GM12878 (cell line): ENCODE measurements at regions not wholly inside any gene's neighbourhood (a gene's known extent, or its start where the extent isn't known, plus 50 kb on each side); places are given as distances from the start of the nearest gene placed in this dataset.

ENCODE experiments used
- ATAC-seq: fragments of 200-7000 bp; cut with Tn5 transposase; 3 replicates; pipeline ENCODE4 v1.9.1; 2020; ENCODE audit warnings: mild to moderate bottlenecking, moderate library complexity
- BruUV-seq: library from RNA; stranded (reverse); fragments of 400-500 nt; replicated peaks from 2 replicates; lab custom pipeline; 2021; lab: Mats Ljungman, UMichigan
- CTCF ChIA-PET: fragments of 300-600 bp; sonication (Branson Sonifier 250); formaldehyde crosslinking; extraction: SDS; loops from one replicate; lab custom pipeline; 2021; ENCODE audit warnings: inconsistent platforms; lab: Yijun Ruan, JAX
- POLR2A ChIA-PET: fragments of 350-600 bp; formaldehyde crosslinking; extraction: SDS; loops from one replicate; lab custom pipeline; 2021; ENCODE audit warnings: inconsistent platforms; lab: Charles Lee
- RAD21 ChIA-PET: fragments of 300-600 bp; sonication (Branson Sonifier 250); formaldehyde crosslinking; loops from one replicate; lab custom pipeline; 2023; ENCODE audit warnings: antibody characterized with exemption; ENCODE audit not compliant: unreplicated experiment; lab: Charles Lee
- SMC1A ChIA-PET: fragments of 300-600 bp; sonication (Branson Sonifier 250); formaldehyde crosslinking; loops from one replicate; lab custom pipeline; 2023; ENCODE audit not compliant: unreplicated experiment, uncharacterized antibody; lab: Charles Lee
- DNase-seq: peaks from one replicate; pipeline ENCODE4 v3.0.0-alpha.2; 2011; ENCODE audit warnings: low read depth, low spot score
- FAIRE-seq: peaks from 3 replicates; lab custom pipeline; 2011; peaks lifted over from hg19 to GRCh38; lab: Jason Lieb, UNC
- H2AFZ ChIP-seq: 2 replicates; pipeline ENCODE4 v1.6.0; 2011; ENCODE audit warnings: low read depth, low read length, control low read depth; ENCODE audit not compliant: control insufficient read depth
- H3K27ac ChIP-seq: 2 replicates; pipeline ENCODE4 v1.5.1; 2011; ENCODE audit warnings: control low read depth; ENCODE audit not compliant: control insufficient read depth, insufficient read depth
- H3K27me3 ChIP-seq, 2 experiments: replicated peaks in 1 of 2; 2 replicates each; pipeline versions ENCODE4 v1.6.0 to v1.6.1; 2011; ENCODE audit warnings: low read length in 1 of 2; ENCODE audit not compliant: control insufficient read depth in 2 of 2, insufficient read depth in 2 of 2
- H3K36me3 ChIP-seq, 2 experiments: 2 replicates each; pipeline ENCODE4 v1.5.1; 2011; ENCODE audit warnings: low read length in 1 of 2; ENCODE audit not compliant: control insufficient read depth in 2 of 2, insufficient read depth in 2 of 2
- H3K4me1 ChIP-seq: 2 replicates; pipeline ENCODE4 v1.6.1; 2011; ENCODE audit warnings: mild to moderate bottlenecking, low read length, moderate library complexity, mixed read lengths; ENCODE audit not compliant: control insufficient read depth, insufficient read depth
- H3K4me2 ChIP-seq: 2 replicates; pipeline ENCODE4 v1.6.0; 2011; ENCODE audit warnings: control low read depth; ENCODE audit not compliant: control insufficient read depth, insufficient read depth
- H3K4me3 ChIP-seq: fragments of 200-600 bp; sonication (generic); 2 replicates; pipeline ENCODE4 v1.5.1; 2016
- H3K79me2 ChIP-seq: 2 replicates; pipeline ENCODE4 v1.6.0; 2011; ENCODE audit warnings: low read length; ENCODE audit not compliant: control insufficient read depth, insufficient read depth
- H3K9ac ChIP-seq: 2 replicates; pipeline ENCODE4 v1.8.0; 2011; ENCODE audit warnings: low read length, control low read depth, mixed read lengths; ENCODE audit not compliant: control insufficient read depth, insufficient read depth
- H3K9me3 ChIP-seq: replicated peaks from 3 replicates; pipeline ENCODE4 v1.5.1; 2011; ENCODE audit warnings: mild to moderate bottlenecking, low read length; ENCODE audit not compliant: control insufficient read depth, insufficient read depth
- H4K20me1 ChIP-seq: 2 replicates; pipeline ENCODE4 v1.6.0; 2011; ENCODE audit not compliant: control insufficient read depth, insufficient read depth
- BMI1 ChIP-seq: fragments of 450-650 bp; IDR thresholded peaks from 2 replicates; pipeline ENCODE4 v1.6.1; 2016; ENCODE audit warnings: mild to moderate bottlenecking, moderate library complexity, borderline replicate concordance
- FOXM1 ChIP-seq: IDR thresholded peaks from 2 replicates; pipeline ENCODE4 v1.6.1; 2012; ENCODE audit warnings: low read depth, mild to moderate bottlenecking, inconsistent platforms, low read length, moderate library complexity
- HDGF ChIP-seq: fragments of 450-650 bp; IDR thresholded peaks from 2 replicates; pipeline ENCODE4 v1.6.1; 2016; ENCODE audit warnings: antibody characterized with exemption
- JUND ChIP-seq: IDR thresholded peaks from 2 replicates; pipeline ENCODE4 v1.6.1; 2012; ENCODE audit warnings: low read depth, mild to moderate bottlenecking, low read length, improper control_type of control experiment, moderate library complexity
- KDM1A ChIP-seq: fragments of 200-600 bp; sonication (generic); IDR thresholded peaks from 2 replicates; pipeline ENCODE4 v1.6.1; 2016; ENCODE audit warnings: borderline replicate concordance
- LARP7 ChIP-seq: fragments of 450-650 bp; IDR thresholded peaks from 2 replicates; pipeline ENCODE4 v1.6.1; 2017; ENCODE audit warnings: mild to moderate bottlenecking
- MYC ChIP-seq: IDR thresholded peaks from 2 replicates; pipeline ENCODE4 v1.6.1; 2011; ENCODE audit warnings: mild to moderate bottlenecking, low read length, moderate library complexity, inconsistent platforms; ENCODE audit not compliant: insufficient read depth, insufficient replicate concordance, insufficient read length, severe bottlenecking
- NBN ChIP-seq: fragments of 450-650 bp; IDR thresholded peaks from 2 replicates; pipeline ENCODE4 v1.6.1; 2016
- NKRF ChIP-seq: fragments of 450-650 bp; conservative IDR thresholded peaks from 2 replicates; pipeline ENCODE4 v1.6.1; 2017; ENCODE audit warnings: mild to moderate bottlenecking, moderate library complexity
- PBX3 ChIP-seq: IDR thresholded peaks from 2 replicates; pipeline ENCODE4 v1.6.1; 2011; ENCODE audit warnings: mild to moderate bottlenecking, low read depth, low read length, moderate library complexity; ENCODE audit not compliant: insufficient replicate concordance
- PML ChIP-seq: IDR thresholded peaks from 2 replicates; pipeline ENCODE4 v1.6.1; 2012; ENCODE audit warnings: low read length, inconsistent platforms
- POU2F2 ChIP-seq: IDR thresholded peaks from 3 replicates; pipeline ENCODE4 v1.6.1; 2011; ENCODE audit warnings: low read depth, mild to moderate bottlenecking, low read length, borderline replicate concordance
- RBBP5 ChIP-seq: fragments of 200-600 bp; sonication (generic); conservative IDR thresholded peaks from 2 replicates; pipeline ENCODE4 v1.6.1; 2016
- TARDBP ChIP-seq: IDR thresholded peaks from 2 replicates; pipeline ENCODE4 v1.6.1; 2016; ENCODE audit warnings: borderline replicate concordance
- WRNIP1 ChIP-seq: IDR thresholded peaks from 2 replicates; pipeline ENCODE4 v1.6.1; 2011; ENCODE audit warnings: low read depth, low read length, improper control_type of control experiment, borderline replicate concordance
- YBX1 ChIP-seq: fragments of 450-650 bp; IDR thresholded peaks from 2 replicates; pipeline ENCODE4 v1.6.1; 2016; ENCODE audit warnings: antibody characterized with exemption
- ZNF24 ChIP-seq: fragments of 450-650 bp; IDR thresholded peaks from 2 replicates; pipeline ENCODE4 v1.6.1; 2017; ENCODE audit warnings: antibody characterized with exemption, mild to moderate bottlenecking
- WGBS: methylation state at CpG from one replicate; pipeline ENCODE4 v1.1.6; 2016; ENCODE audit warnings: low lambda C conversion rate; ENCODE audit not compliant: insufficient replicate concordance, insufficient coverage; ENCODE audit errors: missing lambda C conversion rate; 5-methylcytosine and 5-hydroxymethylcytosine counted together
- in situ Hi-C: fragments of 300-500 bp; cut with MboI; formaldehyde crosslinking; loops from 9 replicates; pipeline ENCODE4 v1.14.3; 2018; ENCODE audit warnings: mixed read lengths
- intact Hi-C: fragments of 100-400 bp; cut with micrococcal nuclease; formaldehyde crosslinking; loops from one replicate; pipeline ENCODE4 v1.14.2; 2022; ENCODE audit not compliant: unreplicated experiment
- TF ChIP-seq, protein P1 (sequence below): IDR thresholded peaks from 2 replicates; pipeline ENCODE4 v1.6.1; 2011; ENCODE audit warnings: low read depth, low read length, improper control_type of control experiment, borderline replicate concordance

GRCh38 chr13:90740099-90740498 lies 607.4 kb upstream of the MIR17HG start:
- Histone ChIP-seq H3K4me3 (no peak overlapping the region), H3K4me2 (no peak overlapping the region), H4K20me1 (no peaks in the 10 kb centered on the region), H3K4me1 (no peaks in the 10 kb centered on the region), H3K9me3 (no peaks in the 10 kb centered on the region), H3K27ac (no peak overlapping the region), H3K36me3 (no peaks in the 10 kb centered on the region), H3K79me2 (no peaks in the 10 kb centered on the region), H2AFZ (no peak overlapping the region), H3K27me3 (no peaks in the 10 kb centered on the region), H3K9ac (no peak overlapping the region)
- ChIA-PET POLR2A (no interaction called here), RAD21 (no interaction called here), CTCF (interaction anchor here (0.6 kb wide), 1 partner anchor 52 kb away, joined by 3 read pairs; no protein-coding TSS in a partner anchor), SMC1A (no interaction called here)
- DNase-seq = no peak
- WGBS = 0% methylated on average over 2 of the region's 2 CpGs
- in situ Hi-C loops = no loop called here
- intact Hi-C loops = no loop called here
- TF ChIP-seq NKRF (no peak), POU2F2 (no peak), TARDBP (no peak), JUND (no peak), YBX1 (no peak), KDM1A (no peak), ZNF24 (no peak), WRNIP1 (no peak), HDGF (no peak), FOXM1 (no peak), BMI1 (no peak), NBN (no peak), PBX3 (no peak), RBBP5 (no peak), MYC (no peak), PML (no peak), LARP7 (no peak)
- TF ChIP-seq, protein P1, sequence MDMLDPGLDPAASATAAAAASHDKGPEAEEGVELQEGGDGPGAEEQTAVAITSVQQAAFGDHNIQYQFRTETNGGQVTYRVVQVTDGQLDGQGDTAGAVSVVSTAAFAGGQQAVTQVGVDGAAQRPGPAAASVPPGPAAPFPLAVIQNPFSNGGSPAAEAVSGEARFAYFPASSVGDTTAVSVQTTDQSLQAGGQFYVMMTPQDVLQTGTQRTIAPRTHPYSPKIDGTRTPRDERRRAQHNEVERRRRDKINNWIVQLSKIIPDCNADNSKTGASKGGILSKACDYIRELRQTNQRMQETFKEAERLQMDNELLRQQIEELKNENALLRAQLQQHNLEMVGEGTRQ = no peak
- ATAC-seq = no peak
- FAIRE-seq = no peak
- no TSS peak for BruUV-seq
